ENCODE measurements at regions not wholly inside any gene's neighbourhood (a gene's known extent, or its start where the extent isn't known, plus 50 kb on each side); places are given as distances from the start of the nearest gene placed in this dataset.

DNA sequence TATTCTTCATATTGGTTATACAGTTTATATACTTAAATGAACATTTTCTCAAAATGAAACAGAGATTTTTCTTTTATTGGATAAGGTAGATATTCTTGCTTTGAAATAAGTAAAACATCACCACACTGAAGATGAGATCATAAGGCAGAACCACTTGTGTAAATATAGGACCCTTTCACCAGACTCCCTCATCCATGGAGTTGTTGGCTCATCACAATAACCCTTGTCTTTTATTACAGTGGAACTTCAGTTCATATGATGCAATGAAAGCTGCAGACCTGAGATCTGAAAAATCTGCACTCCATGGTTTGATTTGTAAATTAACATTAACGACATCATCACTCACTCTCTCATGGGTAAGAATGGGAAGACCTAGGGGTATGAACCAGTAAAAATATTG, 51.9 kb upstream of the DBX2 start:
- no peak for DNase-seq (ENCODE audit: low spot score)

DNA sequence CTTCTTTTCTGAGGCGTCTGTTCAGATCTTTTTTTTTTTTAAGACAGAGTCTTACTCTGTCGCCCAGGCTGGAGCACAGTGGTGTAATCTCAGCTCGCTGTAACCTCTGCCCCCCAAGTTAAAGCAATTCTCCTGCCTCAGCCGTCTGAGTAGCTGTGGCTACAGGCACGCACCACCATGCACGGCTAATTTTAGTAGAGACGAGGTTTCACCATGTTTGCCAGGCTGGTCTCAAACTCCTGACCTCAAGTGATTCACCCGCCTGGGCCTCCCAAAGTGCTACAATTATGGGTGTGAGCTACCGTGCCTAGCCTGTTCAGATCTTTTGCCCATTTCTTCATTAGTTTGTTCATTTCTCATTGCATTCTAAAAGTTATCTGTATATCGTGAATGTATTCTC, 55.1 kb upstream of the DBX2 start:
- DNase-seq (ENCODE audit: low spot score), result no peak

DNA sequence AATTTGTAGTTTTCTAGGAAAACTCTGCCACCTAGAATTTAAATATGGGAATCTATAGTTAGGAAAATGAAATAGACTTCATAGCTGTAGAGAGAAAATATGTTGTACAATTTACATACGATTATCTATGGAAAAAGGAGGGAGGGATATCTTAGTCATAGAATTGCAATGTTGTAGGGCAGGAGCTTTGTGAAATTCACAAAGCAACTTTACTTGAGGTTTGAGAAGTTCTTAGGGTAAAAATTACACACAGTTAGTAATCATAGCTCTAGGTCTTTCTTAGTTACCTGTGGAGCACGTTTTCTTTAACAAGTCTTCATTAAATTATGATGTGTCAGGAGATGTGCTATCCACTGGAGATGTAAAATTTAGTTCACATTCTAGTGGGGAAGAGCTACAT, 61.4 kb upstream of the DBX2 start:
- DNase-seq (ENCODE audit: low spot score), result no peak

GRCh38 chr12:45121224-45121623, 70.3 kb upstream of the DBX2 start:
- peak; percentile 3 for DNase-seq (ENCODE audit: low spot score)

DNA sequence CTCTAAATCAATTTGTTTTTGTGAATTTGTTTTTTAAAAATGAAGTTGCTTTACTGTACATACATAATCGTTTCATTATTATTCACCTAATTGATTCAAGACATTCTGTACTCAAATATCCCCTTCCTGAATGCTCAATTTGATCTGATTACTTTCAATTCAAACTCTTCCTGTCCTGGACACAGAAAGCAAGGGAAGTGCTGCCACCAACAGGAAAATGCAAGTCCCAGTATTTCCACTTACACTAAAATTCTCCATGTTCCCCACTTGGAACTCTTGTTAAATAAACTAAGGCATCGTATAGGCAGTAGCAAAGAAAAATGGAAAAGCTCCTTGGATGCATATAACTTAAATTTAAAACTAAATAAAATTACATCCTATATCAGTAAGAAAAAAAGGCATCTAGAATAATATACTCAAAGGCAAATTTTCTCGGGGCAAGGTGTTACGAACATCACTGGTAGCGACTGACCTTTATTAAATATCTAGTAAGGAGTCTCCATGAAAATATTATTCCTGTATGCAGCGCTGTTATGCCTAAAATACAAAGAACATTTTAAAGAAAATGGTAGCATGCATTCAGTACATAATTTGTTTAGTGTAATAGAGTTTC, 72.0 kb upstream of the DBX2 start:
- no peak for DNase-seq (ENCODE audit: low spot score)

GRCh38 chr12:45124485-45125155, 73.7 kb upstream of the DBX2 start:
- DNase-seq (ENCODE audit: low spot score), result no peak

DNA sequence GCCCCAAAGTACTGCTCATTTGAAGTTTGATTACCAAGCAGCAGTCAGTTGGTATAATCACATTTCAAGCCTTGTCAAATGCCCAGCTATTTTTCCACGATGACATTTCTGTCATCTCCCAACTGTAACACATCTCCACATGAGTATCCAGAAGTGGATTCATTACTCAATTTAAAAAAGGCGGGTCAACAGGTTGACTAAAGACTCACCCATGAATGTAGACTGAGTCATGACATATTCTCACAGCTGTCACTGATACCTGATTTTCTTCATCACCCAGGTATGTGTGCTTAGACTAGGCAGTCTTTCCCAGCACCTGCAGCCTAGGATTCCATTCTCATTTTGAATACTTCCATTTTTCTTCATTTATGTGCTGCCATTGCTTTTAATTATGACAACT, 75.1 kb upstream of the DBX2 start:
- no peak for DNase-seq (ENCODE audit: low spot score)

- DNase-seq (ENCODE audit: low spot score), result no peak
These were observed 77.7 kb upstream of the DBX2 start for GRCh38 chr12:45128637-45129036.

DNA sequence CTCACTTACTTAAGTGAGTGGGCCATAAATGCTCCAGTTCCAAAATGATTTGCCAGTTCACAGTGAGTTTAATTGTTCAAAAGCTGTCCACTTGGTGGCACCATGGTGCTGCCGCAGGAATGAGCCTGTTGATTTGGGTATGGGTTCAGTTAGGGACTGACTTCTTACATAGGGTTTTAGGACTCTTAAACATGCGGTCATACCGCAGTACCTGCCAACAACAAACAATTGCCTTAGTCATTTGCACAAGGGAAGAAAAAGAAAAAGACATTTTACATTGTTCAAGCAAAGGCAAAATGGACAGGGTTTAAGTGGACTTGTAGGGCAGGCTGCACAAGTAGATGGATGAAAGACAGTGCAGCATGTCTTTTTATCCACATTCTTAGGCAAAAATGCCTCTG, 80.0 kb upstream of the DBX2 start:
- DNase-seq (ENCODE audit: low spot score), result peak; percentile 62

DNA sequence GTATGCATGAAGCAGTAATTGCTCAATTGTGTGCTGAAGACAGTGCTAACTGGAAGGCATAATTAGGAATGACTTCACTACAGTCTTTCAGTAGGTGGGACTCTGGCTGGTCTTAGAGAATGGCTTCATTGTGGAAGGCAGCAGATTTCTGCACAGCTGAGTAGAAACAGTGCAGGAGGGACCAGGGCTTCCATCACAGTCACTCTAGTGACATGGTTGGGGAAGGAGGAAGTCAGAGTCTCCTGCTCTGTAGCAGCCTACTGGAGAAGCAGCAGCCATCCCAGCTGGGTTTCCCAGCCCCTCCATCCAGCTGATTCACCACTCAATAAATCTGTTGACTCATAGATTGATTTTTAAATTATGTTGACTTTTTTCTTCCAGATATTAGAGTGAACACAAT, 80.6 kb upstream of the DBX2 start:
- DNase-seq (ENCODE audit: low spot score), result no peak

- DNase-seq (ENCODE audit: low spot score), result no peak
These were observed 77.3 kb upstream of the ANO6 start for GRCh38 chr12:45138609-45139008.

DNA sequence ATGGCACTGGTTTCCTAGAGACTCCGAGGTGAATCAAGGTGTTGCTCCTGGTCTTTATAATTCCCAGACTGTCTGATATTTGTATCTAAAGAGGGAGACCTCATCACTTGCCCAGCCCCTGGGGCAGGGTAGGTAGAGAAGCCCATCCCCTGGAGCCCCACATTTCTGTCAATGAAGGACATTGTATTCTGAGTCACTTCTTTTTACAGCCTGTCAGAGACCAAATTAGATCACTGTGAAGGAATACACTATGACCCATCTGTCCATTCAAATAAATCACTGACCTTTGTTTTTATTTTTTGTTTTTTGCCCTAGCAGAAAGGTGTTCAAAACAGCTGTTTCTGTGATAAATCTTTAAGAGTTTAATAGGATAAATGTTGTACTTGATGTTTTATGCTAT, 67.9 kb upstream of the ANO6 start:
- no peak for DNase-seq (ENCODE audit: low spot score)

- no peak for DNase-seq (ENCODE audit: low spot score)
These were observed 67.3 kb upstream of the ANO6 start for GRCh38 chr12:45148619-45149018.

- no peak for DNase-seq (ENCODE audit: low spot score)
These were observed 50.6 kb upstream of the ANO6 start for GRCh38 chr12:45165284-45165683.

DNA sequence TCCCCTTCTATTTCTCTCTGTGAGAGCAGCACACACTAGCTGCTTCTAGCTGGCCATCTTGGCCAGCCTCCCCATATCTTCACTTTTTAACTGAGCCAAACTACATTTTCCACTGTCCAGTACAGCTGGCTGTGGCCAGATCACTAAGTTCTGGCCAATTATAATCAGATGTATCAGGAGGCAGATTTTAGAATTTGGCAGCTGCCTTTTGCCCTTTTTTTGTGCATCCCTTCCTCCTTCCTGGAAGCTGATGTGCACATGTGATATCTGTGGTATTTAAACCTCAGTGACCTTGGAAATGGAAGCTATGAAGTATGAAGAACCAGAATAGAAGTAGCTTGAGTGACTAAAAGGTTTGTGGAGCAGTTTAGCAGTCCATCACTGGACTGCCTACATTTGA, 49.8 kb upstream of the ANO6 start:
- DNase-seq (ENCODE audit: low spot score), result no peak

All from kidney capillary endothelial cell (primary cell).